IMR-90 (cell line): ENCODE measurements at regions not wholly inside any gene's neighbourhood (a gene's known extent, or its start where the extent isn't known, plus 50 kb on each side); places are given as distances from the start of the nearest gene placed in this dataset.

Experiments
- ATAC-seq: fragments of 200-7000 bp; cut with Tn5 transposase; 2 replicates; pipeline ENCODE4 v1.9.1; 2020; ENCODE audit warnings: low read depth, mild to moderate bottlenecking, moderate library complexity
- BruUV-seq: library from RNA; stranded (reverse); fragments of 400-500 nt; replicated peaks from 2 replicates; lab custom pipeline; 2021; lab: Mats Ljungman, UMichigan
- CTCF ChIA-PET: fragments of 300-600 bp; formaldehyde crosslinking; extraction: SDS; loops from one replicate; lab custom pipeline; 2021; ENCODE audit warnings: antibody characterized with exemption; lab: Yijun Ruan, JAX
- POLR2A ChIA-PET: fragments of 300-600 bp; sonication (Branson Sonifier 250); formaldehyde crosslinking; loops from one replicate; lab custom pipeline; 2022; ENCODE audit warnings: antibody characterized with exemption; ENCODE audit not compliant: unreplicated experiment; lab: Charles Lee
- DNase-seq: peaks from one replicate; pipeline ENCODE4 v3.0.0; 2013
- H2AFZ ChIP-seq: replicated peaks from 2 replicates; pipeline ENCODE3; 2013; ENCODE audit warnings: low read length, mild to moderate bottlenecking; ENCODE audit not compliant: poor library complexity
- H2AK5ac ChIP-seq: 2 replicates; pipeline ENCODE4 v1.6.1; 2013; ENCODE audit warnings: low read depth, low read length, inconsistent platforms
- H2AK9ac ChIP-seq: replicated peaks from 2 replicates; pipeline ENCODE3; 2013; ENCODE audit warnings: mild to moderate bottlenecking, low read depth, low read length, moderate library complexity; ENCODE audit not compliant: poor library complexity
- H2BK120ac ChIP-seq: 2 replicates; pipeline ENCODE4 v1.6.1; 2013; ENCODE audit warnings: low read depth, low read length, inconsistent platforms
- H2BK15ac ChIP-seq: 3 replicates; pipeline ENCODE4 v1.6.1; 2013; ENCODE audit warnings: low read depth, low read length, inconsistent platforms
- H2BK20ac ChIP-seq: 2 replicates; pipeline ENCODE4 v1.6.1; 2013; ENCODE audit warnings: low read depth, mild to moderate bottlenecking, inconsistent platforms, low read length, moderate library complexity
- H2BK5ac ChIP-seq: 2 replicates; pipeline ENCODE4 v1.6.1; 2013; ENCODE audit warnings: mild to moderate bottlenecking, low read depth, low read length, inconsistent platforms; ENCODE audit not compliant: poor library complexity, severe bottlenecking
- H3K14ac ChIP-seq: replicated peaks from 2 replicates; pipeline ENCODE4 v1.6.1; 2013; ENCODE audit warnings: low read depth, low read length, inconsistent platforms
- H3K18ac ChIP-seq: 2 replicates; pipeline ENCODE4 v1.6.1; 2013; ENCODE audit warnings: low read depth, low read length, control low read depth
- H3K23ac ChIP-seq: 2 replicates; pipeline ENCODE4 v1.6.1; 2013; ENCODE audit warnings: low read depth, low read length, inconsistent platforms
- H3K27ac ChIP-seq: 2 replicates; pipeline ENCODE4 v1.5.1; 2013; ENCODE audit warnings: mild to moderate bottlenecking, control low read depth, low read length; ENCODE audit not compliant: insufficient read depth
- H3K27me3 ChIP-seq: 2 replicates; pipeline ENCODE4 v1.6.1; 2013; ENCODE audit warnings: low read length; ENCODE audit not compliant: control insufficient read depth, insufficient read depth
- H3K36me3 ChIP-seq: 2 replicates; pipeline ENCODE4 v1.6.1; 2013; ENCODE audit warnings: low read length, mixed read lengths; ENCODE audit not compliant: control insufficient read depth, insufficient read depth
- H3K4ac ChIP-seq: 2 replicates; pipeline ENCODE4 v1.6.1; 2013; ENCODE audit warnings: low read depth, low read length, inconsistent platforms
- H3K4me1 ChIP-seq: 2 replicates; pipeline ENCODE4 v1.6.1; 2013; ENCODE audit warnings: low read length, mixed read lengths; ENCODE audit not compliant: control insufficient read depth, insufficient read depth
- H3K4me2 ChIP-seq: 2 replicates; pipeline ENCODE4 v1.6.1; 2013; ENCODE audit warnings: low read depth, mild to moderate bottlenecking, control low read depth, low read length, moderate library complexity
- H3K4me3 ChIP-seq: 2 replicates; pipeline ENCODE4 v1.5.1; 2013; ENCODE audit warnings: low read depth, mild to moderate bottlenecking, control low read depth, low read length, moderate library complexity; ENCODE audit not compliant: insufficient read depth
- H3K56ac ChIP-seq: 2 replicates; pipeline ENCODE4 v1.6.1; 2013; ENCODE audit warnings: low read length, inconsistent platforms; ENCODE audit not compliant: insufficient read depth; ENCODE audit errors: extremely low read depth
- H3K79me1 ChIP-seq, 2 experiments: 2 replicates each; pipeline ENCODE4 v1.6.1; 2013; ENCODE audit warnings: low read length in 2 of 2, inconsistent platforms in 1 of 2, low read depth in 1 of 2
- H3K9ac ChIP-seq: 2 replicates; pipeline ENCODE4 v1.6.1; 2013; ENCODE audit warnings: low read depth, low read length, control low read depth
- H3K9me1 ChIP-seq: 2 replicates; pipeline ENCODE4 v1.6.1; 2013; ENCODE audit warnings: low read length, inconsistent platforms; ENCODE audit not compliant: insufficient read depth
- H3K9me3 ChIP-seq: 2 replicates; pipeline ENCODE4 v1.6.1; 2013; ENCODE audit warnings: low read length; ENCODE audit not compliant: control insufficient read depth, insufficient read depth
- H4K20me1 ChIP-seq: 2 replicates; pipeline ENCODE4 v1.6.1; 2013; ENCODE audit warnings: low read length, inconsistent platforms; ENCODE audit not compliant: insufficient read depth
- H4K5ac ChIP-seq: 2 replicates; pipeline ENCODE4 v1.6.1; 2013; ENCODE audit warnings: mild to moderate bottlenecking, low read depth, low read length, control low read depth
- H4K8ac ChIP-seq, 2 experiments: 2 replicates each; pipeline ENCODE4 v1.6.1; 2013; ENCODE audit warnings: low read depth in 2 of 2, low read length in 2 of 2, control low read depth in 1 of 2, inconsistent platforms in 1 of 2
- H4K91ac ChIP-seq: 2 replicates; pipeline ENCODE4 v1.6.1; 2013; ENCODE audit warnings: low read depth, low read length, inconsistent platforms; ENCODE audit not compliant: insufficient read depth
- BHLHE40 ChIP-seq: fragments of 150-350 bp; IDR thresholded peaks from 2 replicates; pipeline ENCODE4 v1.6.1; 2016; ENCODE audit warnings: mild to moderate bottlenecking, low read depth, low read length
- CEBPB ChIP-seq: IDR thresholded peaks from 2 replicates; pipeline ENCODE4 v1.6.1; 2012; ENCODE audit warnings: low read depth, low read length, improper control_type of control experiment
- CHD1 ChIP-seq: IDR thresholded peaks from 2 replicates; pipeline ENCODE4 v1.6.1; 2012; ENCODE audit warnings: low read depth, low read length, improper control_type of control experiment
- FOS ChIP-seq: fragments of 150-350 bp; IDR thresholded peaks from 2 replicates; pipeline ENCODE4 v1.6.1; 2016; ENCODE audit warnings: low read depth, low read length
- MAFK ChIP-seq: IDR thresholded peaks from 2 replicates; pipeline ENCODE4 v1.6.1; 2012; ENCODE audit warnings: low read depth, low read length, improper control_type of control experiment
- MAZ ChIP-seq: IDR thresholded peaks from 2 replicates; pipeline ENCODE4 v1.6.1; 2012; ENCODE audit warnings: low read depth, mild to moderate bottlenecking, low read length, improper control_type of control experiment, moderate library complexity, borderline replicate concordance
- MXI1 ChIP-seq: IDR thresholded peaks from 2 replicates; pipeline ENCODE4 v1.6.1; 2012; ENCODE audit warnings: low read depth, mild to moderate bottlenecking, low read length, moderate library complexity, borderline replicate concordance
- NFE2L2 ChIP-seq: fragments of 150-350 bp; IDR thresholded peaks from 2 replicates; pipeline ENCODE4 v1.6.1; 2016; ENCODE audit warnings: low read depth, mild to moderate bottlenecking, low read length
- POLR2A ChIP-seq: IDR thresholded peaks from 2 replicates; pipeline ENCODE4 v1.6.1; 2012; ENCODE audit warnings: mild to moderate bottlenecking, low read depth, low read length
- RAD21 ChIP-seq: IDR thresholded peaks from 2 replicates; pipeline ENCODE4 v1.6.1; 2012; ENCODE audit warnings: low read length, improper control_type of control experiment
- RCOR1 ChIP-seq: IDR thresholded peaks from 2 replicates; pipeline ENCODE4 v1.6.1; 2012; ENCODE audit warnings: mild to moderate bottlenecking, low read length, improper control_type of control experiment; ENCODE audit not compliant: insufficient replicate concordance
- RFX5 ChIP-seq: IDR thresholded peaks from 2 replicates; pipeline ENCODE4 v1.8.0; 2012; ENCODE audit warnings: low read depth, mild to moderate bottlenecking, low read length, moderate library complexity
- SMC3 ChIP-seq: fragments of 150-350 bp; IDR thresholded peaks from 2 replicates; pipeline ENCODE4 v1.6.1; 2016; ENCODE audit warnings: low read depth, mild to moderate bottlenecking, antibody characterized with exemption, low read length, moderate library complexity
- WGBS, 2 experiments: methylation state at CpG; one replicate each; pipeline versions ENCODE4 v1.1.5 to v1.1.7; 2013; ENCODE audit warnings: missing lambda C conversion rate in 2 of 2; ENCODE audit not compliant: insufficient read length in 1 of 2; ENCODE audit errors: extremely low coverage in 2 of 2; 5-methylcytosine and 5-hydroxymethylcytosine counted together
- dilution Hi-C: fragments of 300-500 bp; cut with HindIII; formaldehyde crosslinking; loops from one replicate; pipeline ENCODE4 v1.14.3; 2018; ENCODE audit warnings: low sequenced_read_pairs; ENCODE audit not compliant: unreplicated experiment
- in situ Hi-C: fragments of 300-500 bp; cut with MboI; formaldehyde crosslinking; loops from 3 replicates; pipeline ENCODE4 v1.14.3; 2019; ENCODE audit warnings: low sequenced_read_pairs, inconsistent platforms, mixed read lengths
- intact Hi-C: fragments of 100-400 bp; cut with micrococcal nuclease; formaldehyde crosslinking; loops from 2 replicates; pipeline ENCODE4 v1.10.0; 2022
- TF ChIP-seq, protein P1 (sequence below): fragments of 150-350 bp; IDR thresholded peaks from 2 replicates; pipeline ENCODE4 v1.6.1; 2016; ENCODE audit warnings: low read depth, mild to moderate bottlenecking, low read length, moderate library complexity, borderline replicate concordance
- TF ChIP-seq, protein P2 (sequence below): conservative IDR thresholded peaks from 2 replicates; pipeline ENCODE4 v1.5.1; 2012; ENCODE audit warnings: mild to moderate bottlenecking, low read depth, low read length, improper control_type of control experiment
- TF ChIP-seq, protein P3 (sequence below): fragments of 150-350 bp; IDR thresholded peaks from 2 replicates; pipeline ENCODE4 v1.6.1; 2017; ENCODE audit warnings: mild to moderate bottlenecking, antibody characterized with exemption, low read length, low read depth

DNA sequence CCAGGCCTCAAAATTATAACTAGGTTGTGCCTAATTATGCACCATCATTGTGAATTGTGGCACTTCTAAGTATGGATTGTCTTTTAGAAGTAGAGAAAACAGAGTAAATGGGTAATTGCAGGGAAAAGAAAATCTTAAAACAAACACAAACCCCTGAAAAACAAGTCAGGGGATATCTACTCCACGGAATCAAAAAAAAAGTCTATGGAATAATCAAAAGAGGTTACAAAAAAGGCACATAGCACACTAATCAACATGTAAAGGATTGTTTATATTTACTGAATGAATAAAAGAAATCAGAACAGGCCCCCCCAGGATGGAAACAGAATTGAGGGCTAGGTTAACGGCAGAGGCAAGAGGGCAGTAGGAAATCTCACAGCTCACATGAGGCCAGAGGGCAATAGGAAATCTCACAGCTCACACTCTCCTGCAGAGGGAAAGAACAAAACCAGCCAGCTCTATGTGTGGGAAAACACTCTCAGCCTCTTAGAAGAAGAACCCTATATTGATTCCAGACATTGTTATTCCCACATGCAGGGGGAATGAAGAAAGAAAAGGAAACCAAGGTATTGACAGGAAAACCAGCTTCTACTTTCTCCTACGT lies 72.7 kb upstream of the FNDC3B start:
- dilution Hi-C loops = no loop called here
- peak overlapping the region; percentile 80 for H3K18ac ChIP-seq
- DNase-seq = no peak
- H4K5ac ChIP-seq = peak overlapping the region; percentile 36
- peak overlapping the region; percentile 10 to 69; a peak in 3 of 4 replicates for H4K8ac ChIP-seq
- no peak overlapping the region for H2AFZ ChIP-seq
- no peak overlapping the region for H3K4me3 ChIP-seq
- no peaks in the 10 kb centered on the region for H4K20me1 ChIP-seq
- POLR2A ChIA-PET = no interaction called here
- BruUV-seq = no TSS peak
- intact Hi-C loops = loop anchor here (1.0 to 5.0 kb wide), 2 partner anchors 29 to 89 kb away; no protein-coding TSS in a partner anchor
- H3K4me2 ChIP-seq = peak overlapping the region; percentile 40; the same call in 1 of the 2 replicates
- H3K9ac ChIP-seq = peak overlapping the region; percentile 31; the same call in 1 of the 2 replicates
- H3K36me3 ChIP-seq = no peaks in the 10 kb centered on the region
- peaks cover 9% of the 10 kb centered on the region for H3K9me1 ChIP-seq
- no peak for TF ChIP-seq CEBPB
- no peak for TF ChIP-seq MAZ
- TF ChIP-seq SMC3 = no peak
- no peak for TF ChIP-seq RAD21
- no peak for TF ChIP-seq MXI1
- no peak for TF ChIP-seq POLR2A
- no peak for TF ChIP-seq RFX5
- TF ChIP-seq NFE2L2 = no peak
- TF ChIP-seq BHLHE40 = no peak
- no peak for TF ChIP-seq RCOR1
- TF ChIP-seq, protein P1, sequence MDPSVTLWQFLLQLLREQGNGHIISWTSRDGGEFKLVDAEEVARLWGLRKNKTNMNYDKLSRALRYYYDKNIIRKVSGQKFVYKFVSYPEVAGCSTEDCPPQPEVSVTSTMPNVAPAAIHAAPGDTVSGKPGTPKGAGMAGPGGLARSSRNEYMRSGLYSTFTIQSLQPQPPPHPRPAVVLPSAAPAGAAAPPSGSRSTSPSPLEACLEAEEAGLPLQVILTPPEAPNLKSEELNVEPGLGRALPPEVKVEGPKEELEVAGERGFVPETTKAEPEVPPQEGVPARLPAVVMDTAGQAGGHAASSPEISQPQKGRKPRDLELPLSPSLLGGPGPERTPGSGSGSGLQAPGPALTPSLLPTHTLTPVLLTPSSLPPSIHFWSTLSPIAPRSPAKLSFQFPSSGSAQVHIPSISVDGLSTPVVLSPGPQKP = no peak
- TF ChIP-seq, protein P2, sequence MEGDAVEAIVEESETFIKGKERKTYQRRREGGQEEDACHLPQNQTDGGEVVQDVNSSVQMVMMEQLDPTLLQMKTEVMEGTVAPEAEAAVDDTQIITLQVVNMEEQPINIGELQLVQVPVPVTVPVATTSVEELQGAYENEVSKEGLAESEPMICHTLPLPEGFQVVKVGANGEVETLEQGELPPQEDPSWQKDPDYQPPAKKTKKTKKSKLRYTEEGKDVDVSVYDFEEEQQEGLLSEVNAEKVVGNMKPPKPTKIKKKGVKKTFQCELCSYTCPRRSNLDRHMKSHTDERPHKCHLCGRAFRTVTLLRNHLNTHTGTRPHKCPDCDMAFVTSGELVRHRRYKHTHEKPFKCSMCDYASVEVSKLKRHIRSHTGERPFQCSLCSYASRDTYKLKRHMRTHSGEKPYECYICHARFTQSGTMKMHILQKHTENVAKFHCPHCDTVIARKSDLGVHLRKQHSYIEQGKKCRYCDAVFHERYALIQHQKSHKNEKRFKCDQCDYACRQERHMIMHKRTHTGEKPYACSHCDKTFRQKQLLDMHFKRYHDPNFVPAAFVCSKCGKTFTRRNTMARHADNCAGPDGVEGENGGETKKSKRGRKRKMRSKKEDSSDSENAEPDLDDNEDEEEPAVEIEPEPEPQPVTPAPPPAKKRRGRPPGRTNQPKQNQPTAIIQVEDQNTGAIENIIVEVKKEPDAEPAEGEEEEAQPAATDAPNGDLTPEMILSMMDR = no peak
- TF ChIP-seq CHD1 = no peak
- TF ChIP-seq MAFK = no peak
- TF ChIP-seq, protein P3, sequence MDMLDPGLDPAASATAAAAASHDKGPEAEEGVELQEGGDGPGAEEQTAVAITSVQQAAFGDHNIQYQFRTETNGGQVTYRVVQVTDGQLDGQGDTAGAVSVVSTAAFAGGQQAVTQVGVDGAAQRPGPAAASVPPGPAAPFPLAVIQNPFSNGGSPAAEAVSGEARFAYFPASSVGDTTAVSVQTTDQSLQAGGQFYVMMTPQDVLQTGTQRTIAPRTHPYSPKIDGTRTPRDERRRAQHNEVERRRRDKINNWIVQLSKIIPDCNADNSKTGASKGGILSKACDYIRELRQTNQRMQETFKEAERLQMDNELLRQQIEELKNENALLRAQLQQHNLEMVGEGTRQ = no peak
- no peak for TF ChIP-seq FOS
- no peaks in the 10 kb centered on the region for H3K27me3 ChIP-seq
- H3K27ac ChIP-seq = peak overlapping the region; percentile 85; the same call in 1 of the 2 replicates
- peak overlapping the region; percentile 53 for H3K14ac ChIP-seq
- peak overlapping the region; percentile 73 for H3K4ac ChIP-seq
- CTCF ChIA-PET = no interaction called here
- H3K56ac ChIP-seq = peak overlapping the region; percentile 60
- H2BK20ac ChIP-seq = peak overlapping the region; percentile 91
- peaks cover 13% of the 10 kb centered on the region for H3K4me1 ChIP-seq
- peak overlapping the region; percentile 61 for H3K23ac ChIP-seq
- H4K91ac ChIP-seq = peak overlapping the region; percentile 89
- peak overlapping the region; percentile 87 for H2BK120ac ChIP-seq
- no peak overlapping the region for H2AK9ac ChIP-seq
- peak overlapping the region; percentile 87 for H2BK5ac ChIP-seq
- H2BK15ac ChIP-seq = peak overlapping the region; percentile 55; the same call in 2 of the 3 replicates
- H3K9me3 ChIP-seq = no peaks in the 10 kb centered on the region
- peak; percentile 28 for ATAC-seq
- no CpG with 5 or more reads among the region's 3 CpGs for WGBS, 2 experiments
- in situ Hi-C loops = no loop called here
- peak overlapping the region; percentile 54 for H2AK5ac ChIP-seq
- H3K79me1 ChIP-seq = no peaks in the 10 kb centered on the region
